ENCODE measurements at regions not wholly inside any gene's neighbourhood (a gene's known extent, or its start where the extent isn't known, plus 50 kb on each side); places are given as distances from the start of the nearest gene placed in this dataset.

- no peak overlapping the region for H4K12ac ChIP-seq (ENCODE audit: low read depth, low read length)
- peaks cover 5% of the 10 kb centered on the region for H3K79me1 ChIP-seq (ENCODE audit: low read length)
- no peak overlapping the region for H3K4ac ChIP-seq (ENCODE audit: low read depth, low read length)
- H3K27ac ChIP-seq (ENCODE audit: low read depth, low read length), result no peak overlapping the region
- no peak overlapping the region for H2AK5ac ChIP-seq (ENCODE audit: low read length)
- no peak overlapping the region for H3K9ac ChIP-seq (ENCODE audit: low read length)
- no CpG with 5 or more reads among the region's 7 CpGs for WGBS (ENCODE audit: extremely low coverage, insufficient coverage, insufficient read length)
- H4K91ac ChIP-seq (ENCODE audit: low read depth, low read length), result no peak overlapping the region
- H4K8ac ChIP-seq (ENCODE audit: low read depth, low read length), result no peak overlapping the region
- H3K23ac ChIP-seq (ENCODE audit: low read length), result no peak overlapping the region
- no peak overlapping the region for H3K14ac ChIP-seq (ENCODE audit: low read length)
- H3K27me3 ChIP-seq (ENCODE audit: insufficient read depth, low read length), result peaks cover 5% of the 10 kb centered on the region
- H3K79me2 ChIP-seq (ENCODE audit: control insufficient read depth, insufficient read depth, low read length, poor library complexity), result no peaks in the 10 kb centered on the region
- H2BK12ac ChIP-seq (ENCODE audit: low read length), result no peak overlapping the region
- H2AFZ ChIP-seq (ENCODE audit: insufficient read depth, low read length, poor library complexity), result no peak overlapping the region
- peaks cover 5 to 8% of the 10 kb centered on the region in 2 experiments for H3K4me1 ChIP-seq (ENCODE audit: control insufficient read depth in 1 of 2, insufficient read depth in 2 of 2, low read length in 2 of 2)
- H3K18ac ChIP-seq (ENCODE audit: low read length), result no peak overlapping the region
- no peak overlapping the region for H2BK5ac ChIP-seq (ENCODE audit: low read depth, low read length, poor library complexity)
- no peak overlapping the region for H2BK120ac ChIP-seq (ENCODE audit: insufficient read depth, low read length, poor library complexity)
- no peaks in the 10 kb centered on the region for H3K36me3 ChIP-seq (ENCODE audit: control insufficient read depth in 1 of 2, insufficient read depth in 2 of 2, low read length in 2 of 2)
- H3K4me3 ChIP-seq (ENCODE audit: low read depth, low read length), result no peak overlapping the region
- H3K9me3 ChIP-seq (ENCODE audit: insufficient read depth, low read depth, low read length), result no peaks in the 10 kb centered on the region
- H3K4me2 ChIP-seq (ENCODE audit: low read length), result no peak overlapping the region
- DNase-seq, result no peak
Observed at GRCh38 chr4:108365551-108365950, 196.8 kb upstream of the LEF1 start.

- H2AFZ ChIP-seq (ENCODE audit: insufficient read depth, low read length, poor library complexity), result no peak overlapping the region
- peak overlapping the region; percentile 86 for H2BK120ac ChIP-seq (ENCODE audit: insufficient read depth, low read length, poor library complexity)
- H3K79me1 ChIP-seq (ENCODE audit: low read length), result peaks cover 9% of the 10 kb centered on the region
- H3K23ac ChIP-seq (ENCODE audit: low read length), result no peak overlapping the region
- no peak overlapping the region for H3K14ac ChIP-seq (ENCODE audit: low read length)
- H3K4me2 ChIP-seq (ENCODE audit: low read length), result no peak overlapping the region
- peak overlapping the region; percentile 49 for H3K18ac ChIP-seq (ENCODE audit: low read length)
- no peaks in the 10 kb centered on the region for H3K36me3 ChIP-seq (ENCODE audit: control insufficient read depth in 1 of 2, insufficient read depth in 2 of 2, low read length in 2 of 2)
- H3K27me3 ChIP-seq (ENCODE audit: insufficient read depth, low read length), result peaks cover 5% of the 10 kb centered on the region
- H3K9ac ChIP-seq (ENCODE audit: low read length), result no peak overlapping the region
- peaks cover 12 to 14% of the 10 kb centered on the region in 2 experiments for H3K4me1 ChIP-seq (ENCODE audit: control insufficient read depth in 1 of 2, insufficient read depth in 2 of 2, low read length in 2 of 2)
- no peak overlapping the region for H3K4me3 ChIP-seq (ENCODE audit: low read depth, low read length)
- no peaks in the 10 kb centered on the region for H3K79me2 ChIP-seq (ENCODE audit: control insufficient read depth, insufficient read depth, low read length, poor library complexity)
- no CpG with 5 or more reads among the region's 3 CpGs for WGBS (ENCODE audit: extremely low coverage, insufficient coverage, insufficient read length)
- H3K4ac ChIP-seq (ENCODE audit: low read depth, low read length), result peak overlapping the region; percentile 33
- H3K9me3 ChIP-seq (ENCODE audit: insufficient read depth, low read depth, low read length), result no peaks in the 10 kb centered on the region
- peak overlapping the region; percentile 45 for H4K91ac ChIP-seq (ENCODE audit: low read depth, low read length)
- peak overlapping the region; percentile 79 for H3K27ac ChIP-seq (ENCODE audit: low read depth, low read length)
- no peak overlapping the region for H4K12ac ChIP-seq (ENCODE audit: low read depth, low read length)
- no peak for DNase-seq
- H2BK5ac ChIP-seq (ENCODE audit: low read depth, low read length, poor library complexity), result peak overlapping the region; percentile 50
- H4K8ac ChIP-seq (ENCODE audit: low read depth, low read length), result no peak overlapping the region
- H2AK5ac ChIP-seq (ENCODE audit: low read length), result peak overlapping the region; percentile 57
- H2BK12ac ChIP-seq (ENCODE audit: low read length), result peak overlapping the region; percentile 90
Observed at GRCh38 chr4:108361886-108362285, 193.2 kb upstream of the LEF1 start.

GRCh38 chr4:108361446-108361820 lies 192.7 kb upstream of the LEF1 start:
- Histone ChIP-seq H3K27me3 (ENCODE audit: insufficient read depth, low read length) (peaks cover 5% of the 10 kb centered on the region), H4K91ac (ENCODE audit: low read depth, low read length) (peak overlapping the region; percentile 45), H3K79me1 (ENCODE audit: low read length) (peaks cover 9% of the 10 kb centered on the region), H3K9me3 (ENCODE audit: insufficient read depth, low read depth, low read length) (no peaks in the 10 kb centered on the region), H3K9ac (ENCODE audit: low read length) (no peak overlapping the region), H4K8ac (ENCODE audit: low read depth, low read length) (no peak overlapping the region), H3K4me1 (ENCODE audit: control insufficient read depth in 1 of 2, insufficient read depth in 2 of 2, low read length in 2 of 2) (peaks cover 12 to 14% of the 10 kb centered on the region in 2 experiments), H3K14ac (ENCODE audit: low read length) (peak overlapping the region; percentile 39), H3K4ac (ENCODE audit: low read depth, low read length) (no peak overlapping the region), H3K36me3 (ENCODE audit: control insufficient read depth in 1 of 2, insufficient read depth in 2 of 2, low read length in 2 of 2) (no peaks in the 10 kb centered on the region), H3K27ac (ENCODE audit: low read depth, low read length) (peak overlapping the region; percentile 79), H2BK12ac (ENCODE audit: low read length) (peak overlapping the region; percentile 81), H2AK5ac (ENCODE audit: low read length) (no peak overlapping the region), H4K12ac (ENCODE audit: low read depth, low read length) (no peak overlapping the region), H3K18ac (ENCODE audit: low read length) (peak overlapping the region; percentile 49), H3K4me2 (ENCODE audit: low read length) (no peak overlapping the region), H2BK5ac (ENCODE audit: low read depth, low read length, poor library complexity) (peak overlapping the region; percentile 50), H2AFZ (ENCODE audit: insufficient read depth, low read length, poor library complexity) (no peak overlapping the region), H3K23ac (ENCODE audit: low read length) (no peak overlapping the region), H3K4me3 (ENCODE audit: low read depth, low read length) (no peak overlapping the region), H2BK120ac (ENCODE audit: insufficient read depth, low read length, poor library complexity) (peak overlapping the region; percentile 86), H3K79me2 (ENCODE audit: control insufficient read depth, insufficient read depth, low read length, poor library complexity) (no peaks in the 10 kb centered on the region)
- WGBS (ENCODE audit: extremely low coverage, insufficient coverage, insufficient read length), result no CpG with 5 or more reads among the region's 2 CpGs
- no peak for DNase-seq

GRCh38 chr4:108360754-108361445 lies 192.2 kb upstream of the LEF1 start:
- H3K4me1 ChIP-seq (ENCODE audit: control insufficient read depth in 1 of 2, insufficient read depth in 2 of 2, low read length in 2 of 2), result peaks cover 12 to 15% of the 10 kb centered on the region in 2 experiments
- H3K4me3 ChIP-seq (ENCODE audit: low read depth, low read length), result no peak overlapping the region

More at GRCh38 chr4:108360754-108361445, 192.2 kb upstream of the LEF1 start:
- Histone ChIP-seq H3K4me2 (ENCODE audit: low read length) (peak overlapping the region; percentile 27), H3K18ac (ENCODE audit: low read length) (no peak overlapping the region), H3K36me3 (ENCODE audit: control insufficient read depth in 1 of 2, insufficient read depth in 2 of 2, low read length in 2 of 2) (no peaks in the 10 kb centered on the region), H4K8ac (ENCODE audit: low read depth, low read length) (no peak overlapping the region), H3K9me3 (ENCODE audit: insufficient read depth, low read depth, low read length) (no peaks in the 10 kb centered on the region), H2BK12ac (ENCODE audit: low read length) (no peak overlapping the region), H3K23ac (ENCODE audit: low read length) (no peak overlapping the region), H2BK5ac (ENCODE audit: low read depth, low read length, poor library complexity) (no peak overlapping the region), H3K4ac (ENCODE audit: low read depth, low read length) (no peak overlapping the region), H3K27ac (ENCODE audit: low read depth, low read length) (peak overlapping the region; percentile 83), H3K27me3 (ENCODE audit: insufficient read depth, low read length) (peaks cover 5% of the 10 kb centered on the region), H2AFZ (ENCODE audit: insufficient read depth, low read length, poor library complexity) (no peak overlapping the region), H3K14ac (ENCODE audit: low read length) (no peak overlapping the region), H3K79me2 (ENCODE audit: control insufficient read depth, insufficient read depth, low read length, poor library complexity) (no peaks in the 10 kb centered on the region), H4K12ac (ENCODE audit: low read depth, low read length) (no peak overlapping the region), H2AK5ac (ENCODE audit: low read length) (no peak overlapping the region), H3K9ac (ENCODE audit: low read length) (no peak overlapping the region), H3K79me1 (ENCODE audit: low read length) (peaks cover 9% of the 10 kb centered on the region), H2BK120ac (ENCODE audit: insufficient read depth, low read length, poor library complexity) (no peak overlapping the region), H4K91ac (ENCODE audit: low read depth, low read length) (no peak overlapping the region)
- no CpG with 5 or more reads among the region's 12 CpGs for WGBS (ENCODE audit: extremely low coverage, insufficient coverage, insufficient read length)
- peak; percentile 97 to 99 for DNase-seq

Data from trophoblast cell (in vitro differentiated cells and primary cell).